IMR-90 (cell line): ENCODE measurements at regions not wholly inside any gene's neighbourhood (a gene's known extent, or its start where the extent isn't known, plus 50 kb on each side); places are given as distances from the start of the nearest gene placed in this dataset.
A peak's percentile ranks its signal among the peaks of the same experiment; 100 is the strongest.

Experiments
- ATAC-seq: fragments of 200-7000 bp; cut with Tn5 transposase; 2 replicates; pipeline ENCODE4 v1.9.1; 2020; ENCODE audit warnings: low read depth, mild to moderate bottlenecking, moderate library complexity
- BruUV-seq: library from RNA; stranded (reverse); fragments of 400-500 nt; replicated peaks from 2 replicates; lab custom pipeline; 2021; lab: Mats Ljungman, UMichigan
- CTCF ChIA-PET: fragments of 300-600 bp; formaldehyde crosslinking; extraction: SDS; loops from one replicate; lab custom pipeline; 2021; ENCODE audit warnings: antibody characterized with exemption; lab: Yijun Ruan, JAX
- POLR2A ChIA-PET: fragments of 300-600 bp; sonication (Branson Sonifier 250); formaldehyde crosslinking; loops from one replicate; lab custom pipeline; 2022; ENCODE audit warnings: antibody characterized with exemption; ENCODE audit not compliant: unreplicated experiment; lab: Charles Lee
- DNase-seq: peaks from one replicate; pipeline ENCODE4 v3.0.0; 2013
- H2AFZ ChIP-seq: replicated peaks from 2 replicates; pipeline ENCODE3; 2013; ENCODE audit warnings: low read length, mild to moderate bottlenecking; ENCODE audit not compliant: poor library complexity
- H2AK5ac ChIP-seq: 2 replicates; pipeline ENCODE4 v1.6.1; 2013; ENCODE audit warnings: low read depth, low read length, inconsistent platforms
- H2AK9ac ChIP-seq: replicated peaks from 2 replicates; pipeline ENCODE3; 2013; ENCODE audit warnings: mild to moderate bottlenecking, low read depth, low read length, moderate library complexity; ENCODE audit not compliant: poor library complexity
- H2BK120ac ChIP-seq: 2 replicates; pipeline ENCODE4 v1.6.1; 2013; ENCODE audit warnings: low read depth, low read length, inconsistent platforms
- H2BK15ac ChIP-seq: 3 replicates; pipeline ENCODE4 v1.6.1; 2013; ENCODE audit warnings: low read depth, low read length, inconsistent platforms
- H2BK20ac ChIP-seq: 2 replicates; pipeline ENCODE4 v1.6.1; 2013; ENCODE audit warnings: low read depth, mild to moderate bottlenecking, inconsistent platforms, low read length, moderate library complexity
- H2BK5ac ChIP-seq: 2 replicates; pipeline ENCODE4 v1.6.1; 2013; ENCODE audit warnings: mild to moderate bottlenecking, low read depth, low read length, inconsistent platforms; ENCODE audit not compliant: poor library complexity, severe bottlenecking
- H3K14ac ChIP-seq: replicated peaks from 2 replicates; pipeline ENCODE4 v1.6.1; 2013; ENCODE audit warnings: low read depth, low read length, inconsistent platforms
- H3K18ac ChIP-seq: 2 replicates; pipeline ENCODE4 v1.6.1; 2013; ENCODE audit warnings: low read depth, low read length, control low read depth
- H3K23ac ChIP-seq: 2 replicates; pipeline ENCODE4 v1.6.1; 2013; ENCODE audit warnings: low read depth, low read length, inconsistent platforms
- H3K27ac ChIP-seq: 2 replicates; pipeline ENCODE4 v1.5.1; 2013; ENCODE audit warnings: mild to moderate bottlenecking, control low read depth, low read length; ENCODE audit not compliant: insufficient read depth
- H3K27me3 ChIP-seq: 2 replicates; pipeline ENCODE4 v1.6.1; 2013; ENCODE audit warnings: low read length; ENCODE audit not compliant: control insufficient read depth, insufficient read depth
- H3K36me3 ChIP-seq: 2 replicates; pipeline ENCODE4 v1.6.1; 2013; ENCODE audit warnings: low read length, mixed read lengths; ENCODE audit not compliant: control insufficient read depth, insufficient read depth
- H3K4ac ChIP-seq: 2 replicates; pipeline ENCODE4 v1.6.1; 2013; ENCODE audit warnings: low read depth, low read length, inconsistent platforms
- H3K4me1 ChIP-seq: 2 replicates; pipeline ENCODE4 v1.6.1; 2013; ENCODE audit warnings: low read length, mixed read lengths; ENCODE audit not compliant: control insufficient read depth, insufficient read depth
- H3K4me2 ChIP-seq: 2 replicates; pipeline ENCODE4 v1.6.1; 2013; ENCODE audit warnings: low read depth, mild to moderate bottlenecking, control low read depth, low read length, moderate library complexity
- H3K4me3 ChIP-seq: 2 replicates; pipeline ENCODE4 v1.5.1; 2013; ENCODE audit warnings: low read depth, mild to moderate bottlenecking, control low read depth, low read length, moderate library complexity; ENCODE audit not compliant: insufficient read depth
- H3K56ac ChIP-seq: 2 replicates; pipeline ENCODE4 v1.6.1; 2013; ENCODE audit warnings: low read length, inconsistent platforms; ENCODE audit not compliant: insufficient read depth; ENCODE audit errors: extremely low read depth
- H3K79me1 ChIP-seq, 2 experiments: 2 replicates each; pipeline ENCODE4 v1.6.1; 2013; ENCODE audit warnings: low read length in 2 of 2, inconsistent platforms in 1 of 2, low read depth in 1 of 2
- H3K9ac ChIP-seq: 2 replicates; pipeline ENCODE4 v1.6.1; 2013; ENCODE audit warnings: low read depth, low read length, control low read depth
- H3K9me1 ChIP-seq: 2 replicates; pipeline ENCODE4 v1.6.1; 2013; ENCODE audit warnings: low read length, inconsistent platforms; ENCODE audit not compliant: insufficient read depth
- H3K9me3 ChIP-seq: 2 replicates; pipeline ENCODE4 v1.6.1; 2013; ENCODE audit warnings: low read length; ENCODE audit not compliant: control insufficient read depth, insufficient read depth
- H4K20me1 ChIP-seq: 2 replicates; pipeline ENCODE4 v1.6.1; 2013; ENCODE audit warnings: low read length, inconsistent platforms; ENCODE audit not compliant: insufficient read depth
- H4K5ac ChIP-seq: 2 replicates; pipeline ENCODE4 v1.6.1; 2013; ENCODE audit warnings: mild to moderate bottlenecking, low read depth, low read length, control low read depth
- H4K8ac ChIP-seq, 2 experiments: 2 replicates each; pipeline ENCODE4 v1.6.1; 2013; ENCODE audit warnings: low read depth in 2 of 2, low read length in 2 of 2, control low read depth in 1 of 2, inconsistent platforms in 1 of 2
- H4K91ac ChIP-seq: 2 replicates; pipeline ENCODE4 v1.6.1; 2013; ENCODE audit warnings: low read depth, low read length, inconsistent platforms; ENCODE audit not compliant: insufficient read depth
- BHLHE40 ChIP-seq: fragments of 150-350 bp; IDR thresholded peaks from 2 replicates; pipeline ENCODE4 v1.6.1; 2016; ENCODE audit warnings: mild to moderate bottlenecking, low read depth, low read length
- CEBPB ChIP-seq: IDR thresholded peaks from 2 replicates; pipeline ENCODE4 v1.6.1; 2012; ENCODE audit warnings: low read depth, low read length, improper control_type of control experiment
- CHD1 ChIP-seq: IDR thresholded peaks from 2 replicates; pipeline ENCODE4 v1.6.1; 2012; ENCODE audit warnings: low read depth, low read length, improper control_type of control experiment
- FOS ChIP-seq: fragments of 150-350 bp; IDR thresholded peaks from 2 replicates; pipeline ENCODE4 v1.6.1; 2016; ENCODE audit warnings: low read depth, low read length
- MAFK ChIP-seq: IDR thresholded peaks from 2 replicates; pipeline ENCODE4 v1.6.1; 2012; ENCODE audit warnings: low read depth, low read length, improper control_type of control experiment
- MAZ ChIP-seq: IDR thresholded peaks from 2 replicates; pipeline ENCODE4 v1.6.1; 2012; ENCODE audit warnings: low read depth, mild to moderate bottlenecking, low read length, improper control_type of control experiment, moderate library complexity, borderline replicate concordance
- NFE2L2 ChIP-seq: fragments of 150-350 bp; IDR thresholded peaks from 2 replicates; pipeline ENCODE4 v1.6.1; 2016; ENCODE audit warnings: low read depth, mild to moderate bottlenecking, low read length
- POLR2A ChIP-seq: IDR thresholded peaks from 2 replicates; pipeline ENCODE4 v1.6.1; 2012; ENCODE audit warnings: mild to moderate bottlenecking, low read depth, low read length
- RAD21 ChIP-seq: IDR thresholded peaks from 2 replicates; pipeline ENCODE4 v1.6.1; 2012; ENCODE audit warnings: low read length, improper control_type of control experiment
- RCOR1 ChIP-seq: IDR thresholded peaks from 2 replicates; pipeline ENCODE4 v1.6.1; 2012; ENCODE audit warnings: mild to moderate bottlenecking, low read length, improper control_type of control experiment; ENCODE audit not compliant: insufficient replicate concordance
- SMC3 ChIP-seq: fragments of 150-350 bp; IDR thresholded peaks from 2 replicates; pipeline ENCODE4 v1.6.1; 2016; ENCODE audit warnings: low read depth, mild to moderate bottlenecking, antibody characterized with exemption, low read length, moderate library complexity
- WGBS, 2 experiments: methylation state at CpG; one replicate each; pipeline versions ENCODE4 v1.1.5 to v1.1.7; 2013; ENCODE audit warnings: missing lambda C conversion rate in 2 of 2; ENCODE audit not compliant: insufficient read length in 1 of 2; ENCODE audit errors: extremely low coverage in 2 of 2; 5-methylcytosine and 5-hydroxymethylcytosine counted together
- dilution Hi-C: fragments of 300-500 bp; cut with HindIII; formaldehyde crosslinking; loops from one replicate; pipeline ENCODE4 v1.14.3; 2018; ENCODE audit warnings: low sequenced_read_pairs; ENCODE audit not compliant: unreplicated experiment
- in situ Hi-C: fragments of 300-500 bp; cut with MboI; formaldehyde crosslinking; loops from 3 replicates; pipeline ENCODE4 v1.14.3; 2019; ENCODE audit warnings: low sequenced_read_pairs, inconsistent platforms, mixed read lengths
- intact Hi-C: fragments of 100-400 bp; cut with micrococcal nuclease; formaldehyde crosslinking; loops from 2 replicates; pipeline ENCODE4 v1.10.0; 2022
- TF ChIP-seq, protein P1 (sequence below): fragments of 150-350 bp; IDR thresholded peaks from 2 replicates; pipeline ENCODE4 v1.6.1; 2016; ENCODE audit warnings: low read depth, mild to moderate bottlenecking, low read length, moderate library complexity, borderline replicate concordance
- TF ChIP-seq, protein P2 (sequence below): conservative IDR thresholded peaks from 2 replicates; pipeline ENCODE4 v1.5.1; 2012; ENCODE audit warnings: mild to moderate bottlenecking, low read depth, low read length, improper control_type of control experiment
- TF ChIP-seq, protein P3 (sequence below): fragments of 150-350 bp; IDR thresholded peaks from 2 replicates; pipeline ENCODE4 v1.6.1; 2017; ENCODE audit warnings: mild to moderate bottlenecking, antibody characterized with exemption, low read length, low read depth

DNA sequence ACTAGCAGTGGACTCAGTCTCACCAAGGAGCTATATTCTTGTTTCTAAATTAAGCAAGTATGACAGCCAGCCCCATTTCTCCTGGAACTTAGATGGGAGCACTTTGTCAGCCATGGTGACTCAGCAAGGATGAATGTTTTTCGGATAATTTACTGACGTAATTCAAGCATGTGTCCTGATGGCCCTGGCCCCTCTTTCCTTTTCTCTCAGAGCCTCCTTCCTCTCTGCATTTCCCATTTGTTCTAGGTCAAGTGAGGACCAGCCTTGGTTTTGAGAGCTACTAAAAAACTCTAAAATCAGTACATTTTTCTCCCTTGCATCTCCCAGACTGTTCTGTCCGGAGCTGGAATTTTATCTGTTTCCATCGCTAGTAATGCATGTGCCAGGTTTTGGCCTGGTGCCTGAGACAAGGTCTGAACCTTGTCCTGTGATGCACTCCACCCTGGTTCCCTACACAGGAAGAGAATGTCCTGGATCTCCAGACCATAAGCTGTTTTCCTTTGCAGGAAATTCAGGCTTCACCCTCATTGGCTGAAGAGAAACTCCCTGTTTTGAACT is 256.6 kb upstream of the ROPN1 start:
- ATAC-seq (peak; percentile 91), DNase-seq (peak; percentile 91)
- peak overlapping the region; percentile 58 for H3K14ac ChIP-seq
- no peaks in the 10 kb centered on the region for H3K9me3 ChIP-seq
- H3K4ac ChIP-seq: peak overlapping the region; percentile 73
- TF ChIP-seq BHLHE40 (no peak), RAD21 (peak; percentile 15; the same call in 1 of the 2 replicates), RCOR1 (no peak), FOS (peak; percentile 67; the same call in 1 of the 2 replicates), MAZ (no peak), SMC3 (no peak), MAFK (0 out of 2 replicates have a peak, but pooled peaks have one; percentile 15), POLR2A (no peak), CHD1 (no peak), CEBPB (no peak), NFE2L2 (peak; percentile 77; the same call in 1 of the 2 replicates)
- TF ChIP-seq, protein P1, sequence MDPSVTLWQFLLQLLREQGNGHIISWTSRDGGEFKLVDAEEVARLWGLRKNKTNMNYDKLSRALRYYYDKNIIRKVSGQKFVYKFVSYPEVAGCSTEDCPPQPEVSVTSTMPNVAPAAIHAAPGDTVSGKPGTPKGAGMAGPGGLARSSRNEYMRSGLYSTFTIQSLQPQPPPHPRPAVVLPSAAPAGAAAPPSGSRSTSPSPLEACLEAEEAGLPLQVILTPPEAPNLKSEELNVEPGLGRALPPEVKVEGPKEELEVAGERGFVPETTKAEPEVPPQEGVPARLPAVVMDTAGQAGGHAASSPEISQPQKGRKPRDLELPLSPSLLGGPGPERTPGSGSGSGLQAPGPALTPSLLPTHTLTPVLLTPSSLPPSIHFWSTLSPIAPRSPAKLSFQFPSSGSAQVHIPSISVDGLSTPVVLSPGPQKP: no peak
- TF ChIP-seq, protein P2, sequence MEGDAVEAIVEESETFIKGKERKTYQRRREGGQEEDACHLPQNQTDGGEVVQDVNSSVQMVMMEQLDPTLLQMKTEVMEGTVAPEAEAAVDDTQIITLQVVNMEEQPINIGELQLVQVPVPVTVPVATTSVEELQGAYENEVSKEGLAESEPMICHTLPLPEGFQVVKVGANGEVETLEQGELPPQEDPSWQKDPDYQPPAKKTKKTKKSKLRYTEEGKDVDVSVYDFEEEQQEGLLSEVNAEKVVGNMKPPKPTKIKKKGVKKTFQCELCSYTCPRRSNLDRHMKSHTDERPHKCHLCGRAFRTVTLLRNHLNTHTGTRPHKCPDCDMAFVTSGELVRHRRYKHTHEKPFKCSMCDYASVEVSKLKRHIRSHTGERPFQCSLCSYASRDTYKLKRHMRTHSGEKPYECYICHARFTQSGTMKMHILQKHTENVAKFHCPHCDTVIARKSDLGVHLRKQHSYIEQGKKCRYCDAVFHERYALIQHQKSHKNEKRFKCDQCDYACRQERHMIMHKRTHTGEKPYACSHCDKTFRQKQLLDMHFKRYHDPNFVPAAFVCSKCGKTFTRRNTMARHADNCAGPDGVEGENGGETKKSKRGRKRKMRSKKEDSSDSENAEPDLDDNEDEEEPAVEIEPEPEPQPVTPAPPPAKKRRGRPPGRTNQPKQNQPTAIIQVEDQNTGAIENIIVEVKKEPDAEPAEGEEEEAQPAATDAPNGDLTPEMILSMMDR: no peak
- TF ChIP-seq, protein P3, sequence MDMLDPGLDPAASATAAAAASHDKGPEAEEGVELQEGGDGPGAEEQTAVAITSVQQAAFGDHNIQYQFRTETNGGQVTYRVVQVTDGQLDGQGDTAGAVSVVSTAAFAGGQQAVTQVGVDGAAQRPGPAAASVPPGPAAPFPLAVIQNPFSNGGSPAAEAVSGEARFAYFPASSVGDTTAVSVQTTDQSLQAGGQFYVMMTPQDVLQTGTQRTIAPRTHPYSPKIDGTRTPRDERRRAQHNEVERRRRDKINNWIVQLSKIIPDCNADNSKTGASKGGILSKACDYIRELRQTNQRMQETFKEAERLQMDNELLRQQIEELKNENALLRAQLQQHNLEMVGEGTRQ: no peak
- H3K9ac ChIP-seq: no peak overlapping the region
- peak overlapping the region; percentile 54 to 62 for H4K8ac ChIP-seq
- H2AK5ac ChIP-seq: peak overlapping the region; percentile 51
- peak overlapping the region; percentile 15 for H2AFZ ChIP-seq
- H2BK20ac ChIP-seq: peak overlapping the region; percentile 81
- whole genome bisulfite sequencing, 2 experiments: 72% methylated on average over 2 of the region's 4 CpGs; no CpG with 5 or more reads in 1 of the 2 experiments
- dilution Hi-C loops (no loop called here), intact Hi-C loops (no loop called here), in situ Hi-C loops (no loop called here)
- peak overlapping the region; percentile 90 for H2BK120ac ChIP-seq
- H3K9me1 ChIP-seq: peaks cover 5% of the 10 kb centered on the region
- CTCF ChIA-PET: no interaction called here
- H3K36me3 ChIP-seq: no peaks in the 10 kb centered on the region
- H4K5ac ChIP-seq: peak overlapping the region; percentile 37
- peak overlapping the region; percentile 37 for H3K4me2 ChIP-seq
- H3K4me1 ChIP-seq: peaks cover 11% of the 10 kb centered on the region
- no peak overlapping the region for H3K4me3 ChIP-seq
- peak overlapping the region; percentile 77 for H3K27ac ChIP-seq
- peak overlapping the region; percentile 48 for H2BK5ac ChIP-seq
- no peaks in the 10 kb centered on the region for H4K20me1 ChIP-seq
- no peaks in the 10 kb centered on the region; the same call in 1 of the 2 replicates for H3K27me3 ChIP-seq
- H2AK9ac ChIP-seq: peak overlapping the region; percentile 35
- H4K91ac ChIP-seq: peak overlapping the region; percentile 79
- H2BK15ac ChIP-seq: peak overlapping the region; percentile 81
- peak overlapping the region; percentile 41 for H3K23ac ChIP-seq
- BruUV-seq: no TSS peak
- H3K56ac ChIP-seq: peak overlapping the region; percentile 31; the same call in 1 of the 2 replicates
- H3K79me1 ChIP-seq: no peaks in the 10 kb centered on the region
- peak overlapping the region; percentile 83 for H3K18ac ChIP-seq
- POLR2A ChIA-PET: no interaction called here
